ENCODE measurements at regions not wholly inside any gene's neighbourhood (a gene's known extent, or its start where the extent isn't known, plus 50 kb on each side); places are given as distances from the start of the nearest gene placed in this dataset.

GRCh38 chr2:41836948-41837347 lies 210.9 kb upstream of the PKDCC start:
- Histone ChIP-seq H3K27ac (no peak overlapping the region), H3K36me3 (no peaks in the 10 kb centered on the region), H3K4me1 (peaks cover 0 to 11% (median 8%) of the 10 kb centered on the region in 4 donors), H3K4me3 (no peak overlapping the region), H3K27me3 (no peaks in the 10 kb centered on the region), H3K9me3 (no peaks in the 10 kb centered on the region)
- intact Hi-C loops (cut with DNase I), result no loop called here
- DNase-seq, result no peak
- WGBS, 2 donors, result 27 to 34% methylated on average over 4 of the region's 4 CpGs
- TF ChIP-seq POLR2A (IDR thresholded peaks at IDR 0.05) (no peak), EP300 (IDR thresholded peaks at IDR 0.05) (no peak), CTCF (IDR thresholded peaks at IDR 0.05) (no peak), POLR2AphosphoS5 (IDR thresholded peaks at IDR 0.05) (no peak)

- no peak overlapping the region for H3K4me3 ChIP-seq
- H3K36me3 ChIP-seq, result no peaks in the 10 kb centered on the region
- peaks cover 0 to 11% (median 8%) of the 10 kb centered on the region in 4 donors for H3K4me1 ChIP-seq
- TF ChIP-seq POLR2A (IDR thresholded peaks at IDR 0.05) (no peak), EP300 (IDR thresholded peaks at IDR 0.05) (no peak), POLR2AphosphoS5 (IDR thresholded peaks at IDR 0.05) (no peak), CTCF (IDR thresholded peaks at IDR 0.05) (no peak)
- DNase-seq, result no peak
- no peaks in the 10 kb centered on the region for H3K9me3 ChIP-seq
- no peaks in the 10 kb centered on the region for H3K27me3 ChIP-seq
- no peak overlapping the region for H3K27ac ChIP-seq
- intact Hi-C loops (cut with DNase I), result no loop called here
Observed at GRCh38 chr2:41837610-41838009, 210.2 kb upstream of the PKDCC start.

DNA sequence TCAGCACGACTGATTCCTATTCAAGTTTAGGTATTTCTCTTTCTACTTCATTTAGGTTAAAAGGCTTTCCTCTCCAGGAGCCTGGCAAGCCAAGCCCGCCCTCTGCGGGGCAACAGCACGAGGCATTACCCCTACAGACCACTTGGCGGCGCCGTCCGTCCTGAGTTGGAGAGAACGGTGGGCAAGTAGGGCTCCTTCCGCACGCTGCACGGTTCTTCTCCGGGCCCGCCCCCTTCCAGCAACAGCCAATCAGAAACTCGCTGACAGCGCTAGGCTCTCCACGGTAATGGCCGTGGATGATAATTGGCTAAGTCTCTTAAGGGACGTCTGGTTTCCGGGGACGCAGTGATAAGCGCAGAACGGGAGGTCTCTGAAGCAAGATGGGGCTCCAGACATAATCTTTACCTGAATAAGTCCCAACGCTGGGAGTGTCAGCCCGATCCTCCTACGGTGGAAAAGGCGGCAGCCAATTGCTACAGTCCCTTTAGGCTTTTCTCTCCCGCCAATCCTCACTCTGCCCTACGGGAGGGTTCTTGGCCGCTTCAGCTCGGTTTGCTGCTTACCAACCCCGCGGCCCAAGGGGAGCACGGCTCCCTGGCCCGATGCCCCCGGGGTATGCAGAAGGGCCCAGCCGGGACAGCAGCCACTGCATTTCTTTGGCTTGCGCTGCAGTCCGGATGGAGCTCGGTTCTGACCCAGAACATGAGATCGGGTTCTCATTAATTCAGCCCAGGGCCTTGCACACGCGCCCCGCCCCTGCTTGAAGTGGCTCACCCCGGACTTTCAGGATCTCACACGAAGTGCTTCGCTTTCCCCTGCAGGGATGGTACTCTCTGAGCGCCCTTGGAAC lies 206.9 kb upstream of the PKDCC start:
- Histone ChIP-seq H3K36me3 (no peaks in the 10 kb centered on the region), H3K27ac (peak overlapping the region; percentile 80 to 92 (median 88)), H3K4me1 (peaks cover 0 to 11% (median 8%) of the 10 kb centered on the region in 4 donors), H3K27me3 (no peaks in the 10 kb centered on the region), H3K9me3 (no peaks in the 10 kb centered on the region), H3K4me3 (peak overlapping the region; percentile 47 to 83 (median 70))
- DNase-seq, result peak; percentile 98
- 1% methylated on average over 48 of the region's 48 CpGs for WGBS, 2 donors
- TF ChIP-seq POLR2A (IDR thresholded peaks at IDR 0.05) (peak; percentile 43 to 55), POLR2AphosphoS5 (IDR thresholded peaks at IDR 0.05) (peak; percentile 22 to 82 (median 69)), CTCF (IDR thresholded peaks at IDR 0.05) (peak; percentile 91 to 98 (median 97)), EP300 (IDR thresholded peaks at IDR 0.05) (no peak)
- intact Hi-C loops (cut with DNase I), result loop anchor here (10.0 kb wide), 1 partner anchor 524 kb away; the partner anchor contains the start of gene COX7A2L

DNA sequence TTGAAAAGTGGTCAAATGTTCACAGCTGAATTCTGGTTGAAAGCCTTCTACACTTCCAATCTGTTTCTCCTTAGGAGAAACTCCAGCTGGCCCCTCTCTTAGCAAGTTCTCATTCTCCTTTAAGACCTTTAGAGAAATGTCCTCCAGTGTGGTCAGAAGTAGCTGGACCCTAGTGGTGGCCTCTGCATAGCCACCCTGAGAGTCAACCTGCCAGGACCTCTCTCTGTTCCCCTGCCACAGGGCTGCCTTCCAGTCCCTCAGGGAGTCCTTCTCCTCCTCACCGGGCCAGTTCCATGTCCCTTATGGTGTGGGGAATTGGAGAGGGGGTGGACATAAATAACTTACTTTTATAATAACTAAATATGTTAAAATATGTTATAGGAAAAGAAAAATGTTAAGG lies 200.9 kb upstream of the PKDCC start:
- no peak for DNase-seq

GRCh38 chr2:41847744-41848441 lies 199.9 kb upstream of the PKDCC start:
- intact Hi-C loops (cut with DNase I), result loop anchor here (10.0 kb wide), 1 partner anchor 517 kb away; the partner anchor contains the start of gene COX7A2L
- H3K36me3 ChIP-seq, result no peaks in the 10 kb centered on the region
- H3K27ac ChIP-seq, result no peak overlapping the region
- whole genome bisulfite sequencing, 2 donors, result 50 to 69% methylated on average over 7 of the region's 7 CpGs
- H3K4me3 ChIP-seq, result no peak overlapping the region
- DNase-seq, result no peak
- TF ChIP-seq EP300 (IDR thresholded peaks at IDR 0.05) (no peak), CTCF (IDR thresholded peaks at IDR 0.05) (no peak), POLR2AphosphoS5 (IDR thresholded peaks at IDR 0.05) (peak in 1 of 4 donors; percentile 50), POLR2A (IDR thresholded peaks at IDR 0.05) (no peak)
- peaks cover 0 to 6% (median 0%) of the 10 kb centered on the region in 3 donors for H3K27me3 ChIP-seq
- H3K4me1 ChIP-seq, result no peaks in the 10 kb centered on the region
- H3K9me3 ChIP-seq, result no peaks in the 10 kb centered on the region

More for the DNA sequence above, 200.9 kb upstream of the PKDCC start:
- WGBS, 2 donors, result 45 to 91% methylated on average over 1 of the region's 1 CpG
- Histone ChIP-seq H3K4me3 (no peak overlapping the region), H3K9me3 (no peaks in the 10 kb centered on the region), H3K27me3 (peaks cover 0 to 6% (median 0%) of the 10 kb centered on the region in 3 donors), H3K4me1 (no peaks in the 10 kb centered on the region), H3K36me3 (no peaks in the 10 kb centered on the region), H3K27ac (no peak overlapping the region)
- TF ChIP-seq EP300 (IDR thresholded peaks at IDR 0.05) (no peak), POLR2A (IDR thresholded peaks at IDR 0.05) (no peak), POLR2AphosphoS5 (IDR thresholded peaks at IDR 0.05) (no peak)
- intact Hi-C loops (cut with DNase I), result loop anchor here (10.0 kb wide), 1 partner anchor 518 kb away; the partner anchor contains the start of gene COX7A2L

Measured in sigmoid colon (tissue), 6 donors.